ENCODE measurements at regions not wholly inside any gene's neighbourhood (a gene's known extent, or its start where the extent isn't known, plus 50 kb on each side); places are given as distances from the start of the nearest gene placed in this dataset.

DNA sequence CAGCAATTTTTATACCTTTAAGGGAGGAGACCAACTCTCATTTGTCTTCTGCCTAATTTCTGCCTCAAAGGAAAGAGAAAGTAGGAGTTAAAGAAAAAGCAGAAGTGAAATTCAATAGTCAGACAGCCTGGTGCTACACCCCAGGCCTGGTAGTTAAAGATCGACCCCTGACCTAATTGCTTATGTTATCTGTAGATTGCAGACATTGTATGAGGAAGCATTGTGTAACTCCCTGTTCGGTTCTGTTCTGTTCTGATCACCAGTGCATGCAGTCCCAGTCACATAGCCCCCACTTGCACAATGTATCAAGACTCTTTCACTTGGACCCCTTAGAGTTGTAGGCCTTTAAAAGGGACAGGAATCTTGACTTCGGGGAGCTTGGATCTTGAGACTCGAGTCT is 335.9 kb upstream of the AR start:
- no peak for TF ChIP-seq POLR2A (IDR thresholded peaks at IDR 0.05)
- TF ChIP-seq, protein P1, sequence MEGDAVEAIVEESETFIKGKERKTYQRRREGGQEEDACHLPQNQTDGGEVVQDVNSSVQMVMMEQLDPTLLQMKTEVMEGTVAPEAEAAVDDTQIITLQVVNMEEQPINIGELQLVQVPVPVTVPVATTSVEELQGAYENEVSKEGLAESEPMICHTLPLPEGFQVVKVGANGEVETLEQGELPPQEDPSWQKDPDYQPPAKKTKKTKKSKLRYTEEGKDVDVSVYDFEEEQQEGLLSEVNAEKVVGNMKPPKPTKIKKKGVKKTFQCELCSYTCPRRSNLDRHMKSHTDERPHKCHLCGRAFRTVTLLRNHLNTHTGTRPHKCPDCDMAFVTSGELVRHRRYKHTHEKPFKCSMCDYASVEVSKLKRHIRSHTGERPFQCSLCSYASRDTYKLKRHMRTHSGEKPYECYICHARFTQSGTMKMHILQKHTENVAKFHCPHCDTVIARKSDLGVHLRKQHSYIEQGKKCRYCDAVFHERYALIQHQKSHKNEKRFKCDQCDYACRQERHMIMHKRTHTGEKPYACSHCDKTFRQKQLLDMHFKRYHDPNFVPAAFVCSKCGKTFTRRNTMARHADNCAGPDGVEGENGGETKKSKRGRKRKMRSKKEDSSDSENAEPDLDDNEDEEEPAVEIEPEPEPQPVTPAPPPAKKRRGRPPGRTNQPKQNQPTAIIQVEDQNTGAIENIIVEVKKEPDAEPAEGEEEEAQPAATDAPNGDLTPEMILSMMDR (IDR thresholded peaks at IDR 0.05): no peak

All from body of pancreas (tissue), 4 donors.